GM23248 (cell line): ENCODE measurements at regions not wholly inside any gene's neighbourhood (a gene's known extent, or its start where the extent isn't known, plus 50 kb on each side); places are given as distances from the start of the nearest gene placed in this dataset.
"Not testable (repeated sequence)": the region's sequence is repeated elsewhere in the genome, so short reads cannot be mapped to it uniquely, and the experiment has no call there.

ENCODE experiments used
- EZH2 ChIP-seq: fragments of 200-600 bp; sonication (generic); IDR thresholded peaks from 2 replicates; pipeline ENCODE4 v1.6.1; 2018; ENCODE audit warnings: antibody characterized with exemption, mild to moderate bottlenecking; ENCODE audit not compliant: insufficient read depth, poor library complexity, severe bottlenecking
- EZH2phosphoT487 ChIP-seq: fragments of 200-600 bp; sonication (generic); IDR thresholded peaks from 2 replicates; pipeline ENCODE4 v1.6.1; 2018; ENCODE audit warnings: antibody characterized with exemption, moderate library complexity, mild to moderate bottlenecking, low read depth; ENCODE audit not compliant: insufficient read depth

DNA sequence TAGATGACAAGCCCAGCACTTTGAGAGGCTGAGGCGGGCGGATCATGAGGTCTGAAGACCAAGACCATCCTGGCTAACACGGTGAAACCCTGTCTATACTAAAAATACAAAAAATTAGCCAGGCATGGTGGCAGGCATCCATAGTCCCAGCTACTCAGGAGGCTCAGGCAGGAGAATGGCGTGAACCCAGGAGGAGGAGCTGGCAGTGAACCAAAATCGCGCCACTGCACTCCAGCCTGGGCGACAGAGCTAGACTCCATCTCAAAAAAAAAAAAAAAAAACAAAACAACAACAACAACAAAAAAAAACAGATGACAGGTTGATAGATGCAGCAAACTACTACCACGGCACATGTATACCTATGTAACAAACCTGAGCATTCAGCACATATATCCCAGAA, 89.3 kb upstream of the CYLC2 start:
- not testable (repeated sequence) for TF ChIP-seq EZH2phosphoT487, EZH2
